ENCODE measurements at regions not wholly inside any gene's neighbourhood (a gene's known extent, or its start where the extent isn't known, plus 50 kb on each side); places are given as distances from the start of the nearest gene placed in this dataset.
A peak's percentile ranks its signal among the peaks of the same experiment; 100 is the strongest.

DNA sequence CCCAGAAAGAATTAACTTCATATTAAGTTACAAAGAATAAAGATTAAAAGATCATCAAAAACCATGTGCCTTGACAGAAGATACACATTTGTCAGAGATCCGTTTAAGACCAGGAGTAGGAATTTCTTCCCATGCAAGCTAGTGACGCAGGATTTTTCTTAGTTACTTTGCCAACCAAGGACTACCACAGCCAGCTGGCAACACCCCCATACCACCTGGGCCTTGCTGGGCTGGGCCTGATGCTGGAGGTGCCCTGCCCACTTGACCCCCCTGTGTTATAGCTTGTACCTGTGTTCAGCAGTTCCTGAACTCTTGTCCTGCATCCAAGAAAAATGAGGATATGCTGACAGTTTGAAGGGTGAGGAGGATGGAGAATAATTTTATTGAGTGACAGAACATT is 290.9 kb upstream of the SMC2 start:
- no peak overlapping the region for H3K9ac ChIP-seq (ENCODE audit: low read depth, low read length, poor library complexity)
- WGBS, 2 donors (ENCODE audit: extremely low coverage in 2 of 2, insufficient read length in 2 of 2, insufficient replicate concordance in 1 of 2), result no CpG with 5 or more reads among the region's 2 CpGs

DNA sequence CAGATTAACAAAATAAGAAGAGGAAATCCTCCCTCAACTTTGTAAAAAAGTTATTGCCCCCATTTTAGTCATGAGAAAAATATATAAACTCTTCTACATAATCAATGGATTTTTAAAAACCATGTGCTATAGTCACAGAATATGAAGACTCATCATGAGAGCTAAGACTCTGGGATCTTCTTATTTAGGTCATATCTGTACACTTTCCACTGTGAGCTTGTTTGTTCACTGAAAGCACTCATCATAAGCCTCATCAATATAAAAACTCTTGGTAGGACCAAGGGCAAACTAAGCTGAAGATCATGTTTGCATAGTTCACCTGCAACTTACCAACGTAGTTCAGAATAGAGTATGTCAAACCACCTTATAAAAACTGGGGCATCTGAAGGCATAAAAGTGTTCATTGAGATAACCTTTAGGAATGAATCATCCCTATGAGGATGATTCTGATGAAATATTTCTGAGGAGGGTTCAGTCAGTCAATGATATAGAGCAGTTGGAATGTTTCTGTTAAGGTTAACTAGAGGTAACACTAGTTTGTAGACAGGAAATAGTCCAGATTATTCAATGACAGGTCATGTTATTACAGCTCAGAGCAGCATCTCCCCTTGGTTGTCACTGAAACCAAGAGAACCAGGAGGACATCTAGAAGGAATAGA is 289.9 kb upstream of the SMC2 start:
- Histone ChIP-seq H2AK5ac (ENCODE audit: low read depth, low read length) (no peak overlapping the region), H3K9me3 (replicated peaks in 1 of 2; ENCODE audit: control insufficient read depth in 2 of 2, insufficient read depth in 1 of 2, low read depth in 1 of 2, low read length in 2 of 2) (no peaks in the 10 kb centered on the region), H3K14ac (ENCODE audit: low read length) (no peak overlapping the region), H3K27ac (replicated peaks; ENCODE audit: low read length) (no peak overlapping the region), H3K27me3 (ENCODE audit: control insufficient read depth in 3 of 3, insufficient read depth in 3 of 3, low read depth in 1 of 3, low read length in 3 of 3) (no peaks in the 10 kb centered on the region), H4K91ac (ENCODE audit: low read depth, low read length, poor library complexity) (no peak overlapping the region), H2BK15ac (ENCODE audit: low read length) (no peak overlapping the region), H3K18ac (ENCODE audit: low read length) (no peak overlapping the region), H3K4me3 (ENCODE audit: low read length in 2 of 2) (no peak overlapping the region), H3K23ac (ENCODE audit: low read depth, low read length, poor library complexity) (no peak overlapping the region), H3K9ac (ENCODE audit: low read depth, low read length, poor library complexity) (no peak overlapping the region), H2AFZ (ENCODE audit: low read length) (no peak overlapping the region), H3K4me2 (ENCODE audit: insufficient read depth, low read length, poor library complexity, severe bottlenecking) (no peak overlapping the region), H2BK12ac (ENCODE audit: low read length) (no peak overlapping the region), H3K4me1 (ENCODE audit: control insufficient read depth in 2 of 2, insufficient read depth in 1 of 2, low read depth in 1 of 2, low read length in 2 of 2) (no peaks in the 10 kb centered on the region), H3K36me3 (replicated peaks in 1 of 2; ENCODE audit: control insufficient read depth in 2 of 2, insufficient read depth in 2 of 2, low read length in 2 of 2) (no peaks in the 10 kb centered on the region), H2BK120ac (ENCODE audit: low read depth, low read length) (no peak overlapping the region), H4K8ac (ENCODE audit: low read depth, low read length) (no peak overlapping the region), H2BK5ac (ENCODE audit: low read length) (no peak overlapping the region), H3K4ac (ENCODE audit: low read length) (no peak overlapping the region), H3K79me1 (ENCODE audit: low read depth, low read length) (no peaks in the 10 kb centered on the region)
- WGBS, 2 donors (ENCODE audit: extremely low coverage in 2 of 2, insufficient read length in 2 of 2, insufficient replicate concordance in 1 of 2), result no CpG with 5 or more reads among the region's 1 CpG
- DNase-seq (ENCODE audit: low spot score), result no peak

More for the DNA sequence above, 290.9 kb upstream of the SMC2 start:
- H3K18ac ChIP-seq (ENCODE audit: low read length), result no peak overlapping the region
- no peak overlapping the region for H4K91ac ChIP-seq (ENCODE audit: low read depth, low read length, poor library complexity)
- no peak overlapping the region for H3K4me2 ChIP-seq (ENCODE audit: insufficient read depth, low read length, poor library complexity, severe bottlenecking)
- H3K79me1 ChIP-seq (ENCODE audit: low read depth, low read length), result no peaks in the 10 kb centered on the region
- H2AK5ac ChIP-seq (ENCODE audit: low read depth, low read length), result no peak overlapping the region
- H3K4me1 ChIP-seq (ENCODE audit: control insufficient read depth in 2 of 2, insufficient read depth in 1 of 2, low read depth in 1 of 2, low read length in 2 of 2), result no peaks in the 10 kb centered on the region
- no peak overlapping the region for H2BK15ac ChIP-seq (ENCODE audit: low read length)
- no peak overlapping the region for H2AFZ ChIP-seq (ENCODE audit: low read length)
- no peaks in the 10 kb centered on the region for H3K36me3 ChIP-seq (replicated peaks in 1 of 2; ENCODE audit: control insufficient read depth in 2 of 2, insufficient read depth in 2 of 2, low read length in 2 of 2)
- peak overlapping the region; percentile 97 for H4K8ac ChIP-seq (ENCODE audit: low read depth, low read length)
- H3K27ac ChIP-seq (replicated peaks; ENCODE audit: low read length), result no peak overlapping the region
- H2BK12ac ChIP-seq (ENCODE audit: low read length), result no peak overlapping the region
- H3K27me3 ChIP-seq (ENCODE audit: control insufficient read depth in 3 of 3, insufficient read depth in 3 of 3, low read depth in 1 of 3, low read length in 3 of 3), result no peaks in the 10 kb centered on the region
- no peak overlapping the region for H2BK120ac ChIP-seq (ENCODE audit: low read depth, low read length)
- no peak overlapping the region for H3K4me3 ChIP-seq (ENCODE audit: low read length in 2 of 2)
- no peak for DNase-seq (ENCODE audit: low spot score)
- no peak overlapping the region for H3K23ac ChIP-seq (ENCODE audit: low read depth, low read length, poor library complexity)
- no peak overlapping the region for H2BK5ac ChIP-seq (ENCODE audit: low read length)
- no peak overlapping the region for H3K14ac ChIP-seq (ENCODE audit: low read length)
- H3K4ac ChIP-seq (ENCODE audit: low read length), result no peak overlapping the region
- H3K9me3 ChIP-seq (replicated peaks in 1 of 2; ENCODE audit: control insufficient read depth in 2 of 2, insufficient read depth in 1 of 2, low read depth in 1 of 2, low read length in 2 of 2), result no peaks in the 10 kb centered on the region

DNA sequence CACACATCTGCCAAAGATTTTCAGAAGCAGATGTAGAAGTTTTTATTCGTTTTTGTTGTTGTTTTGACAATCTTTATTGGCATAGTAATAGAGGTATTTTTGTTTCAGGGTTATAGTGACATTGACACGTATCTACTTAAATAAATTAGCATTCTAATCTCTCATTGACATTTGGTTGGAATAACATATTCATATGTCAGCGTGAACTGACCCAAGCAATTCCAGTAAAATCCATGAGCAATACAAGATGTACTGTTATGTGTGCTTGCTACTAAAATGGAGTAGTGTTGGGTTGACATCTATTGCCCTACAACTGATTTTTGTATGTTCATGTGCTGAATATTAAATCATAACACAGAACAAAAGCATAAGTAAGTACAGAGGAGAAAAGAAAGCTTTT is 284.4 kb upstream of the SMC2 start:
- no peaks in the 10 kb centered on the region for H3K9me3 ChIP-seq (replicated peaks in 1 of 2; ENCODE audit: control insufficient read depth in 2 of 2, insufficient read depth in 1 of 2, low read depth in 1 of 2, low read length in 2 of 2)
- H3K4ac ChIP-seq (ENCODE audit: low read length), result no peak overlapping the region
- H3K36me3 ChIP-seq (replicated peaks in 1 of 2; ENCODE audit: control insufficient read depth in 2 of 2, insufficient read depth in 2 of 2, low read length in 2 of 2), result no peaks in the 10 kb centered on the region
- no peak overlapping the region for H4K91ac ChIP-seq (ENCODE audit: low read depth, low read length, poor library complexity)
- DNase-seq (ENCODE audit: low spot score), result no peak
- H2AFZ ChIP-seq (ENCODE audit: low read length), result no peak overlapping the region
- H3K27ac ChIP-seq (replicated peaks; ENCODE audit: low read length), result no peak overlapping the region
- no peak overlapping the region for H3K14ac ChIP-seq (ENCODE audit: low read length)
- no peak overlapping the region for H4K8ac ChIP-seq (ENCODE audit: low read depth, low read length)
- no peak overlapping the region for H3K18ac ChIP-seq (ENCODE audit: low read length)
- H3K4me3 ChIP-seq (ENCODE audit: low read length in 2 of 2), result no peak overlapping the region
- H2BK120ac ChIP-seq (ENCODE audit: low read depth, low read length), result no peak overlapping the region
- no peaks in the 10 kb centered on the region for H3K27me3 ChIP-seq (ENCODE audit: control insufficient read depth in 3 of 3, insufficient read depth in 3 of 3, low read depth in 1 of 3, low read length in 3 of 3)
- no peak overlapping the region for H3K4me2 ChIP-seq (ENCODE audit: insufficient read depth, low read length, poor library complexity, severe bottlenecking)
- H3K4me1 ChIP-seq (ENCODE audit: control insufficient read depth in 2 of 2, insufficient read depth in 1 of 2, low read depth in 1 of 2, low read length in 2 of 2), result no peaks in the 10 kb centered on the region
- no peak overlapping the region for H2BK15ac ChIP-seq (ENCODE audit: low read length)
- H3K23ac ChIP-seq (ENCODE audit: low read depth, low read length, poor library complexity), result no peak overlapping the region
- no peak overlapping the region for H2BK12ac ChIP-seq (ENCODE audit: low read length)
- no CpG with 5 or more reads among the region's 3 CpGs for WGBS, 2 donors (ENCODE audit: extremely low coverage in 2 of 2, insufficient read length in 2 of 2, insufficient replicate concordance in 1 of 2)
- H3K9ac ChIP-seq (ENCODE audit: low read depth, low read length, poor library complexity), result no peak overlapping the region
- no peak overlapping the region for H2AK5ac ChIP-seq (ENCODE audit: low read depth, low read length)
- H3K79me1 ChIP-seq (ENCODE audit: low read depth, low read length), result no peaks in the 10 kb centered on the region
- no peak overlapping the region for H2BK5ac ChIP-seq (ENCODE audit: low read length)

DNA sequence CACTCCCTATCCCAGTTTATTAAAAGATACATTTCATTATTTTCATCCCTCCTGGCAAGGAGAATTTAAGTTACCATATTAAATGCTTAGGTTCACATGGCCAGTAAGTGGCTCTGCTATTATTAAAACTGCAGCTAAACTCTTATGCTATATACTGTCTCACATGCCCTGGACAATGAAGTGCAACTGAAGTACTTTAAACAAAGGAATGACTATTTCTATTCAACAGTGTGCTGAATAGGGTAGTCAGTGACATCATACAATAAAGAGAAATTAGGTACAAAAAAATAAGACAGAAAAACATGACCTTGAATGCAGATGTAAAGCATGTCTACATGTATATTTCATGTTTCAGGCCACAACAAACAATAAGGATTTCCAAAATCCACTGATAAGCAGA is 282.6 kb upstream of the SMC2 start:
- Histone ChIP-seq H2BK5ac (ENCODE audit: low read length) (no peak overlapping the region), H3K4me2 (ENCODE audit: insufficient read depth, low read length, poor library complexity, severe bottlenecking) (no peak overlapping the region), H3K4me1 (ENCODE audit: control insufficient read depth in 2 of 2, insufficient read depth in 1 of 2, low read depth in 1 of 2, low read length in 2 of 2) (no peaks in the 10 kb centered on the region), H3K27ac (replicated peaks; ENCODE audit: low read length) (no peak overlapping the region), H2BK120ac (ENCODE audit: low read depth, low read length) (no peak overlapping the region), H3K9me3 (replicated peaks in 1 of 2; ENCODE audit: control insufficient read depth in 2 of 2, insufficient read depth in 1 of 2, low read depth in 1 of 2, low read length in 2 of 2) (no peaks in the 10 kb centered on the region), H3K36me3 (replicated peaks in 1 of 2; ENCODE audit: control insufficient read depth in 2 of 2, insufficient read depth in 2 of 2, low read length in 2 of 2) (no peaks in the 10 kb centered on the region), H3K27me3 (ENCODE audit: control insufficient read depth in 3 of 3, insufficient read depth in 3 of 3, low read depth in 1 of 3, low read length in 3 of 3) (no peaks in the 10 kb centered on the region), H3K4me3 (ENCODE audit: low read length in 2 of 2) (no peak overlapping the region), H3K79me1 (ENCODE audit: low read depth, low read length) (no peaks in the 10 kb centered on the region), H3K9ac (ENCODE audit: low read depth, low read length, poor library complexity) (no peak overlapping the region), H2BK12ac (ENCODE audit: low read length) (no peak overlapping the region), H3K4ac (ENCODE audit: low read length) (no peak overlapping the region), H2BK15ac (ENCODE audit: low read length) (no peak overlapping the region), H4K8ac (ENCODE audit: low read depth, low read length) (no peak overlapping the region), H2AK5ac (ENCODE audit: low read depth, low read length) (no peak overlapping the region), H3K14ac (ENCODE audit: low read length) (no peak overlapping the region), H2AFZ (ENCODE audit: low read length) (no peak overlapping the region), H3K18ac (ENCODE audit: low read length) (no peak overlapping the region), H4K91ac (ENCODE audit: low read depth, low read length, poor library complexity) (no peak overlapping the region), H3K23ac (ENCODE audit: low read depth, low read length, poor library complexity) (no peak overlapping the region)
- no peak for DNase-seq (ENCODE audit: low spot score)
